ENCODE measurements at regions not wholly inside any gene's neighbourhood (a gene's known extent, or its start where the extent isn't known, plus 50 kb on each side); places are given as distances from the start of the nearest gene placed in this dataset.

GRCh38 chr1:73953586-73953985 lies 244.4 kb downstream of the LRRIQ3 start:
- no peak for DNase-seq (ENCODE audit: low read depth)

GRCh38 chr1:73953186-73953585 lies 244.8 kb downstream of the LRRIQ3 start:
- DNase-seq (ENCODE audit: low read depth), result no peak

GRCh38 chr1:73948055-73948454 lies 249.9 kb downstream of the LRRIQ3 start:
- DNase-seq (ENCODE audit: low read depth), result no peak

- DNase-seq (ENCODE audit: low read depth), result no peak
These were observed 251.0 kb downstream of the LRRIQ3 start for GRCh38 chr1:73947009-73947408.

GRCh38 chr1:73943270-73943669 lies 254.7 kb downstream of the LRRIQ3 start:
- DNase-seq (ENCODE audit: low read depth), result no peak

GRCh38 chr1:73930293-73930692 lies 267.7 kb downstream of the LRRIQ3 start:
- DNase-seq (ENCODE audit: low read depth), result no peak

- DNase-seq (ENCODE audit: low read depth), result no peak
These were observed 283.0 kb downstream of the LRRIQ3 start for GRCh38 chr1:73914951-73915350.

- DNase-seq (ENCODE audit: low read depth), result no peak
These were observed 285.0 kb downstream of the LRRIQ3 start for GRCh38 chr1:73913025-73913424.

GRCh38 chr1:73911849-73912248 lies 286.1 kb downstream of the LRRIQ3 start:
- DNase-seq (ENCODE audit: low read depth), result no peak

GRCh38 chr1:73910466-73910865 lies 287.5 kb downstream of the LRRIQ3 start:
- DNase-seq (ENCODE audit: low read depth), result no peak

- DNase-seq (ENCODE audit: low read depth), result no peak
These were observed 287.9 kb downstream of the LRRIQ3 start for GRCh38 chr1:73910062-73910461.

- no peak for DNase-seq (ENCODE audit: low read depth)
These were observed 288.9 kb downstream of the LRRIQ3 start for GRCh38 chr1:73909043-73909562.

GRCh38 chr1:73907051-73907450 lies 290.9 kb downstream of the LRRIQ3 start:
- DNase-seq (ENCODE audit: low read depth), result no peak

GRCh38 chr1:73903092-73903491 lies 294.9 kb downstream of the LRRIQ3 start:
- DNase-seq (ENCODE audit: low read depth), result no peak

GRCh38 chr1:73901738-73902137 lies 296.2 kb downstream of the LRRIQ3 start:
- DNase-seq (ENCODE audit: low read depth), result no peak

GRCh38 chr1:73899311-73899710 lies 298.7 kb downstream of the LRRIQ3 start:
- no peak for DNase-seq (ENCODE audit: low read depth)

- DNase-seq (ENCODE audit: low read depth), result no peak
These were observed 299.4 kb downstream of the LRRIQ3 start for GRCh38 chr1:73898540-73898939.

- no peak for DNase-seq (ENCODE audit: low read depth)
These were observed 310.6 kb downstream of the LRRIQ3 start for GRCh38 chr1:73887412-73887811.

- no peak for DNase-seq (ENCODE audit: low read depth)
These were observed 311.3 kb downstream of the LRRIQ3 start for GRCh38 chr1:73886716-73887115.

- no peak for DNase-seq (ENCODE audit: low read depth)
These were observed 323.2 kb downstream of the LRRIQ3 start for GRCh38 chr1:73874806-73875205.

GRCh38 chr1:73868810-73869336 lies 329.1 kb downstream of the LRRIQ3 start:
- DNase-seq (ENCODE audit: low read depth), result no peak

- no peak for DNase-seq (ENCODE audit: low read depth)
These were observed 335.6 kb downstream of the LRRIQ3 start for GRCh38 chr1:73862355-73862754.

- no peak for DNase-seq (ENCODE audit: low read depth)
These were observed 337.5 kb downstream of the LRRIQ3 start for GRCh38 chr1:73860421-73860950.

GRCh38 chr1:73859227-73859626 lies 338.7 kb downstream of the LRRIQ3 start:
- DNase-seq (ENCODE audit: low read depth), result no peak

Data from LHCN-M2 (cell line).